ENCODE measurements at regions not wholly inside any gene's neighbourhood (a gene's known extent, or its start where the extent isn't known, plus 50 kb on each side); places are given as distances from the start of the nearest gene placed in this dataset.

GRCh38 chr13:26483546-26483945 is 73.9 kb upstream of the WASF3 start:
- TF ChIP-seq POLR2AphosphoS5 (IDR thresholded peaks at IDR 0.05) (no peak), POLR2A (IDR thresholded peaks at IDR 0.05) (no peak)
- TF ChIP-seq, protein P1, sequence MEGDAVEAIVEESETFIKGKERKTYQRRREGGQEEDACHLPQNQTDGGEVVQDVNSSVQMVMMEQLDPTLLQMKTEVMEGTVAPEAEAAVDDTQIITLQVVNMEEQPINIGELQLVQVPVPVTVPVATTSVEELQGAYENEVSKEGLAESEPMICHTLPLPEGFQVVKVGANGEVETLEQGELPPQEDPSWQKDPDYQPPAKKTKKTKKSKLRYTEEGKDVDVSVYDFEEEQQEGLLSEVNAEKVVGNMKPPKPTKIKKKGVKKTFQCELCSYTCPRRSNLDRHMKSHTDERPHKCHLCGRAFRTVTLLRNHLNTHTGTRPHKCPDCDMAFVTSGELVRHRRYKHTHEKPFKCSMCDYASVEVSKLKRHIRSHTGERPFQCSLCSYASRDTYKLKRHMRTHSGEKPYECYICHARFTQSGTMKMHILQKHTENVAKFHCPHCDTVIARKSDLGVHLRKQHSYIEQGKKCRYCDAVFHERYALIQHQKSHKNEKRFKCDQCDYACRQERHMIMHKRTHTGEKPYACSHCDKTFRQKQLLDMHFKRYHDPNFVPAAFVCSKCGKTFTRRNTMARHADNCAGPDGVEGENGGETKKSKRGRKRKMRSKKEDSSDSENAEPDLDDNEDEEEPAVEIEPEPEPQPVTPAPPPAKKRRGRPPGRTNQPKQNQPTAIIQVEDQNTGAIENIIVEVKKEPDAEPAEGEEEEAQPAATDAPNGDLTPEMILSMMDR (IDR thresholded peaks at IDR 0.05) = no peak

Measured in transverse colon (tissue), 4 donors.